Thyroid gland (tissue), 4 donors: ENCODE measurements at regions not wholly inside any gene's neighbourhood (a gene's known extent, or its start where the extent isn't known, plus 50 kb on each side); places are given as distances from the start of the nearest gene placed in this dataset.

Source experiments
- CTCF ChIP-seq, 6 experiments: fragments of 200-600 bp in 3 of 6; fragments of 450-650 bp in 3 of 6; sonication (generic) in 3 of 6; IDR thresholded peaks; one replicate each; pipeline ENCODE4 v1.5.1; 2016 to 2019; ENCODE audit warnings: antibody characterized with exemption in 6 of 6, mild to moderate bottlenecking in 2 of 6, inconsistent platforms in 1 of 6, moderate library complexity in 1 of 6
- POLR2A ChIP-seq, 2 donors: fragments of 450-650 bp; IDR thresholded peaks; one replicate each; pipeline ENCODE4 v1.6.1; 2017; ENCODE audit warnings: antibody characterized with exemption in 2 of 2, mild to moderate bottlenecking in 2 of 2, moderate library complexity in 1 of 2

- TF ChIP-seq CTCF (IDR thresholded peaks at IDR 0.05) (no peak), POLR2A (IDR thresholded peaks at IDR 0.05) (no peak)
These were observed 290.7 kb downstream of the TCERG1L start for GRCh38 chr10:131020775-131021174.
